GM12865 (cell line): ENCODE measurements at regions not wholly inside any gene's neighbourhood (a gene's known extent, or its start where the extent isn't known, plus 50 kb on each side); places are given as distances from the start of the nearest gene placed in this dataset.
"Not testable (repeated sequence)": the region's sequence is repeated elsewhere in the genome, so short reads cannot be mapped to it uniquely, and the experiment has no call there.

ENCODE experiments used
- DNase-seq: peaks from one replicate; pipeline ENCODE4 v3.0.0; 2010; ENCODE audit warnings: low read depth
- H3K4me3 ChIP-seq: 2 replicates; pipeline ENCODE4 v1.5.1; 2011; ENCODE audit warnings: mild to moderate bottlenecking, low read depth, low read length, control low read depth
- CTCF ChIP-seq: IDR thresholded peaks from 2 replicates; pipeline ENCODE4 v1.5.1; 2011; ENCODE audit warnings: low read length, control low read depth, low read depth, inconsistent platforms; ENCODE audit not compliant: insufficient read depth; ENCODE audit errors: missing control alignments

- no peak overlapping the region for H3K4me3 ChIP-seq
- no peak for TF ChIP-seq CTCF
- DNase-seq = no peak
These were observed 175.6 kb upstream of the GALNT15 start for GRCh38 chr3:15998911-15999310.

GRCh38 chr3:16004812-16005211 lies 169.7 kb upstream of the GALNT15 start:
- TF ChIP-seq CTCF = no peak
- no peak for DNase-seq
- H3K4me3 ChIP-seq = no peak overlapping the region

GRCh38 chr3:16011376-16011775 lies 163.1 kb upstream of the GALNT15 start:
- no peak for DNase-seq
- no peak for TF ChIP-seq CTCF
- H3K4me3 ChIP-seq = no peak overlapping the region

GRCh38 chr3:16012086-16012485 lies 162.4 kb upstream of the GALNT15 start:
- H3K4me3 ChIP-seq = no peak overlapping the region
- no peak for DNase-seq
- no peak for TF ChIP-seq CTCF

GRCh38 chr3:16013568-16013967 lies 160.9 kb upstream of the GALNT15 start:
- H3K4me3 ChIP-seq = no peak overlapping the region
- TF ChIP-seq CTCF = no peak
- no peak for DNase-seq

GRCh38 chr3:16021801-16022200 lies 152.7 kb upstream of the GALNT15 start:
- DNase-seq, H3K4me3 ChIP-seq: not testable (repeated sequence)

- not testable (repeated sequence) for H3K4me3 ChIP-seq, DNase-seq
These were observed 150.6 kb upstream of the GALNT15 start for GRCh38 chr3:16023881-16024280.

GRCh38 chr3:16024548-16024947 lies 149.9 kb upstream of the GALNT15 start:
- TF ChIP-seq CTCF = no peak
- H3K4me3 ChIP-seq = no peak overlapping the region
- DNase-seq = no peak
